ENCODE measurements at regions not wholly inside any gene's neighbourhood (a gene's known extent, or its start where the extent isn't known, plus 50 kb on each side); places are given as distances from the start of the nearest gene placed in this dataset.

- Histone ChIP-seq H4K20me1 (ENCODE audit: insufficient read depth) (no peaks in the 10 kb centered on the region), H3K4me2 (ENCODE audit: low read length) (no peak overlapping the region), H3K27me3 (ENCODE audit: insufficient read depth, low read depth, low read length) (no peaks in the 10 kb centered on the region), H2AFZ (ENCODE audit: low read depth, low read length) (no peak overlapping the region), H3K4me3 (ENCODE audit: low read length) (no peak overlapping the region), H3K9ac (ENCODE audit: low read length) (no peak overlapping the region), H3K9me2 (ENCODE audit: insufficient read depth, low read length) (no peaks in the 10 kb centered on the region), H3F3A (ENCODE audit: insufficient read depth, low read length, poor library complexity, severe bottlenecking) (no peaks in the 10 kb centered on the region), H3K27ac (ENCODE audit: low read length) (no peak overlapping the region), H3K36me3 (ENCODE audit: insufficient read depth, low read length) (no peaks in the 10 kb centered on the region), H3K9me3 (ENCODE audit: low read length) (no peaks in the 10 kb centered on the region), H3K79me2 (replicated peaks; ENCODE audit: insufficient read depth, low read length) (no peaks in the 10 kb centered on the region)
- TF ChIP-seq RAD21 (conservative IDR thresholded peaks at IDR 0.05) (no peak), SMC3 (conservative IDR thresholded peaks at IDR 0.05; ENCODE audit: poor library complexity) (no peak), POLR2AphosphoS5 (IDR thresholded peaks at IDR 0.05) (no peak), EZH2 (IDR thresholded peaks at IDR 0.05; ENCODE audit: borderline replicate concordance, insufficient read depth, low read length, poor library complexity, severe bottlenecking) (no peak), REST (IDR thresholded peaks at IDR 0.05; ENCODE audit: borderline replicate concordance) (no peak), TAF1 (IDR thresholded peaks at IDR 0.05; ENCODE audit: low read depth) (no peak), MXI1 (conservative IDR thresholded peaks at IDR 0.05; ENCODE audit: poor library complexity, severe bottlenecking) (no peak), EP300 (conservative IDR thresholded peaks at IDR 0.05; ENCODE audit: poor library complexity, severe bottlenecking) (no peak)
- TF ChIP-seq, protein P1, sequence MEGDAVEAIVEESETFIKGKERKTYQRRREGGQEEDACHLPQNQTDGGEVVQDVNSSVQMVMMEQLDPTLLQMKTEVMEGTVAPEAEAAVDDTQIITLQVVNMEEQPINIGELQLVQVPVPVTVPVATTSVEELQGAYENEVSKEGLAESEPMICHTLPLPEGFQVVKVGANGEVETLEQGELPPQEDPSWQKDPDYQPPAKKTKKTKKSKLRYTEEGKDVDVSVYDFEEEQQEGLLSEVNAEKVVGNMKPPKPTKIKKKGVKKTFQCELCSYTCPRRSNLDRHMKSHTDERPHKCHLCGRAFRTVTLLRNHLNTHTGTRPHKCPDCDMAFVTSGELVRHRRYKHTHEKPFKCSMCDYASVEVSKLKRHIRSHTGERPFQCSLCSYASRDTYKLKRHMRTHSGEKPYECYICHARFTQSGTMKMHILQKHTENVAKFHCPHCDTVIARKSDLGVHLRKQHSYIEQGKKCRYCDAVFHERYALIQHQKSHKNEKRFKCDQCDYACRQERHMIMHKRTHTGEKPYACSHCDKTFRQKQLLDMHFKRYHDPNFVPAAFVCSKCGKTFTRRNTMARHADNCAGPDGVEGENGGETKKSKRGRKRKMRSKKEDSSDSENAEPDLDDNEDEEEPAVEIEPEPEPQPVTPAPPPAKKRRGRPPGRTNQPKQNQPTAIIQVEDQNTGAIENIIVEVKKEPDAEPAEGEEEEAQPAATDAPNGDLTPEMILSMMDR (IDR thresholded peaks at IDR 0.05; ENCODE audit: poor library complexity, severe bottlenecking) = no peak
These were observed 233.3 kb upstream of the FOXN3 start for GRCh38 chr14:89650077-89650978.

- no peak overlapping the region for H3K27ac ChIP-seq (ENCODE audit: low read length)
- H2AFZ ChIP-seq (ENCODE audit: low read depth, low read length) = no peak overlapping the region
- H3K79me2 ChIP-seq (replicated peaks; ENCODE audit: insufficient read depth, low read length) = no peaks in the 10 kb centered on the region
- H3K4me3 ChIP-seq (ENCODE audit: low read length) = no peak overlapping the region
- no peaks in the 10 kb centered on the region for H4K20me1 ChIP-seq (ENCODE audit: insufficient read depth)
- H3F3A ChIP-seq (ENCODE audit: insufficient read depth, low read length, poor library complexity, severe bottlenecking) = no peaks in the 10 kb centered on the region
- no peak overlapping the region for H3K4me2 ChIP-seq (ENCODE audit: low read length)
- no peaks in the 10 kb centered on the region for H3K9me3 ChIP-seq (ENCODE audit: low read length)
- no peak overlapping the region for H3K9ac ChIP-seq (ENCODE audit: low read length)
- no peaks in the 10 kb centered on the region for H3K9me2 ChIP-seq (ENCODE audit: insufficient read depth, low read length)
- no peaks in the 10 kb centered on the region for H3K36me3 ChIP-seq (ENCODE audit: insufficient read depth, low read length)
- no peaks in the 10 kb centered on the region for H3K27me3 ChIP-seq (ENCODE audit: insufficient read depth, low read depth, low read length)
- TF ChIP-seq, protein P1 (IDR thresholded peaks at IDR 0.05; ENCODE audit: poor library complexity, severe bottlenecking) = no peak
- TF ChIP-seq MXI1 (conservative IDR thresholded peaks at IDR 0.05; ENCODE audit: poor library complexity, severe bottlenecking) (no peak), TAF1 (IDR thresholded peaks at IDR 0.05; ENCODE audit: low read depth) (no peak), SMC3 (conservative IDR thresholded peaks at IDR 0.05; ENCODE audit: poor library complexity) (no peak)
These were observed 232.5 kb upstream of the FOXN3 start for GRCh38 chr14:89649451-89650075.

All from neural cell (in vitro differentiated cells).